ENCODE measurements at regions not wholly inside any gene's neighbourhood (a gene's known extent, or its start where the extent isn't known, plus 50 kb on each side); places are given as distances from the start of the nearest gene placed in this dataset.

GRCh38 chr20:51096582-51097267 lies 73.8 kb upstream of the KCNG1 start:
- peaks cover 57% of the 10 kb centered on the region for H3K4me1 ChIP-seq (ENCODE audit: control insufficient read depth, low read length)
- H3K79me2 ChIP-seq (ENCODE audit: control insufficient read depth, low read length) = no peaks in the 10 kb centered on the region
- no peaks in the 10 kb centered on the region for H3K9me3 ChIP-seq (ENCODE audit: control insufficient read depth, insufficient read depth, low read length)
- H3K4me3 ChIP-seq (ENCODE audit: low read length) = no peak overlapping the region
- no peak for TF ChIP-seq EZH2phosphoT487 (IDR thresholded peaks at IDR 0.05; ENCODE audit: borderline replicate concordance, low read length)
- TF ChIP-seq CTCF (IDR thresholded peaks at IDR 0.05; ENCODE audit: low read depth, low read length, poor library complexity, severe bottlenecking) = no peak
- no peak overlapping the region for H3K4me2 ChIP-seq (ENCODE audit: low read length)
- H3F3A ChIP-seq (ENCODE audit: control insufficient read depth, insufficient read depth) = no peaks in the 10 kb centered on the region
- no peaks in the 10 kb centered on the region for H4K20me1 ChIP-seq (ENCODE audit: control insufficient read depth, insufficient read depth, low read depth, low read length)
- no peaks in the 10 kb centered on the region for H3K9me2 ChIP-seq (replicated peaks; ENCODE audit: control insufficient read depth, low read length)
- no peak overlapping the region for H3K27ac ChIP-seq (ENCODE audit: low read depth, low read length)
- peaks cover 2% of the 10 kb centered on the region; the same call in 1 of the 2 replicates for H3K36me3 ChIP-seq (ENCODE audit: control insufficient read depth, low read length)
- H3K27me3 ChIP-seq (ENCODE audit: control insufficient read depth, low read length) = peaks cover 9% of the 10 kb centered on the region

GRCh38 chr20:51095633-51096521 lies 73.0 kb upstream of the KCNG1 start:
- Histone ChIP-seq H3F3A (ENCODE audit: control insufficient read depth, insufficient read depth) (no peaks in the 10 kb centered on the region), H4K20me1 (ENCODE audit: control insufficient read depth, insufficient read depth, low read depth, low read length) (no peaks in the 10 kb centered on the region), H3K9me3 (ENCODE audit: control insufficient read depth, insufficient read depth, low read length) (no peaks in the 10 kb centered on the region), H3K4me1 (ENCODE audit: control insufficient read depth, low read length) (peaks cover 48% of the 10 kb centered on the region), H3K79me2 (ENCODE audit: control insufficient read depth, low read length) (no peaks in the 10 kb centered on the region), H3K27ac (ENCODE audit: low read depth, low read length) (no peak overlapping the region), H3K4me2 (ENCODE audit: low read length) (peak overlapping the region; percentile 26), H3K4me3 (ENCODE audit: low read length) (no peak overlapping the region), H3K27me3 (ENCODE audit: control insufficient read depth, low read length) (peaks cover 16% of the 10 kb centered on the region), H3K36me3 (ENCODE audit: control insufficient read depth, low read length) (peaks cover 2% of the 10 kb centered on the region; the same call in 1 of the 2 replicates), H3K9me2 (replicated peaks; ENCODE audit: control insufficient read depth, low read length) (no peaks in the 10 kb centered on the region)
- TF ChIP-seq EZH2phosphoT487 (IDR thresholded peaks at IDR 0.05; ENCODE audit: borderline replicate concordance, low read length) = no peak
- TF ChIP-seq CTCF (IDR thresholded peaks at IDR 0.05; ENCODE audit: low read depth, low read length, poor library complexity, severe bottlenecking) = peak; percentile 9

- Histone ChIP-seq H3K4me1 (ENCODE audit: control insufficient read depth, low read length) (peaks cover 32% of the 10 kb centered on the region), H3K4me3 (ENCODE audit: low read length) (no peak overlapping the region), H3K9me2 (replicated peaks; ENCODE audit: control insufficient read depth, low read length) (no peaks in the 10 kb centered on the region), H3F3A (ENCODE audit: control insufficient read depth, insufficient read depth) (no peaks in the 10 kb centered on the region), H3K4me2 (ENCODE audit: low read length) (no peak overlapping the region), H3K79me2 (ENCODE audit: control insufficient read depth, low read length) (no peaks in the 10 kb centered on the region), H3K27me3 (ENCODE audit: control insufficient read depth, low read length) (peaks cover 21% of the 10 kb centered on the region), H3K36me3 (ENCODE audit: control insufficient read depth, low read length) (no peaks in the 10 kb centered on the region), H3K27ac (ENCODE audit: low read depth, low read length) (no peak overlapping the region), H4K20me1 (ENCODE audit: control insufficient read depth, insufficient read depth, low read depth, low read length) (no peaks in the 10 kb centered on the region), H3K9me3 (ENCODE audit: control insufficient read depth, insufficient read depth, low read length) (no peaks in the 10 kb centered on the region)
- no peak for TF ChIP-seq EZH2phosphoT487 (IDR thresholded peaks at IDR 0.05; ENCODE audit: borderline replicate concordance, low read length)
These were observed 71.3 kb upstream of the KCNG1 start for GRCh38 chr20:51094221-51094620.

Data from DOHH2 (cell line).